ENCODE measurements at regions not wholly inside any gene's neighbourhood (a gene's known extent, or its start where the extent isn't known, plus 50 kb on each side); places are given as distances from the start of the nearest gene placed in this dataset.

DNA sequence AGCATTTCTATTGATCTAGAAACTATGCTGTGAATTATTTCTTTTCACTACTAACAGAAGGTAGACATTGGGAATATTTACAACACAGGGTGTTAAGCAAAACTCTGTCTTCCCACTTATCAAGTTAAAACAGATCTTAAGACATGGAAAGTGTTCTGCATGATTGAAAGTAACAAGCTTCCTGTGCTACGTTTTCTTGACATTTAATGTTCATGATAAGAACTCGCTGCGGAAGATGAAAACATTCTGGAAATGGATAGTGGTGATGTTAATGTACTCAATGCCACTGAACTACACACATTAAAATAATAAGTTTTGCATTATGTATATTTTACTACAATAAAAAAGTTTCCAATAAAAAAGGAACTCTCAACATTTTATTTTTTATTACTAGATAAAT lies 74.4 kb upstream of the SCN7A start:
- TF ChIP-seq, protein P1, sequence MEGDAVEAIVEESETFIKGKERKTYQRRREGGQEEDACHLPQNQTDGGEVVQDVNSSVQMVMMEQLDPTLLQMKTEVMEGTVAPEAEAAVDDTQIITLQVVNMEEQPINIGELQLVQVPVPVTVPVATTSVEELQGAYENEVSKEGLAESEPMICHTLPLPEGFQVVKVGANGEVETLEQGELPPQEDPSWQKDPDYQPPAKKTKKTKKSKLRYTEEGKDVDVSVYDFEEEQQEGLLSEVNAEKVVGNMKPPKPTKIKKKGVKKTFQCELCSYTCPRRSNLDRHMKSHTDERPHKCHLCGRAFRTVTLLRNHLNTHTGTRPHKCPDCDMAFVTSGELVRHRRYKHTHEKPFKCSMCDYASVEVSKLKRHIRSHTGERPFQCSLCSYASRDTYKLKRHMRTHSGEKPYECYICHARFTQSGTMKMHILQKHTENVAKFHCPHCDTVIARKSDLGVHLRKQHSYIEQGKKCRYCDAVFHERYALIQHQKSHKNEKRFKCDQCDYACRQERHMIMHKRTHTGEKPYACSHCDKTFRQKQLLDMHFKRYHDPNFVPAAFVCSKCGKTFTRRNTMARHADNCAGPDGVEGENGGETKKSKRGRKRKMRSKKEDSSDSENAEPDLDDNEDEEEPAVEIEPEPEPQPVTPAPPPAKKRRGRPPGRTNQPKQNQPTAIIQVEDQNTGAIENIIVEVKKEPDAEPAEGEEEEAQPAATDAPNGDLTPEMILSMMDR (IDR thresholded peaks at IDR 0.05), result no peak
- TF ChIP-seq POLR2A (IDR thresholded peaks at IDR 0.05), result no peak

All from body of pancreas (tissue), 4 donors.